ENCODE measurements at regions not wholly inside any gene's neighbourhood (a gene's known extent, or its start where the extent isn't known, plus 50 kb on each side); places are given as distances from the start of the nearest gene placed in this dataset.

DNA sequence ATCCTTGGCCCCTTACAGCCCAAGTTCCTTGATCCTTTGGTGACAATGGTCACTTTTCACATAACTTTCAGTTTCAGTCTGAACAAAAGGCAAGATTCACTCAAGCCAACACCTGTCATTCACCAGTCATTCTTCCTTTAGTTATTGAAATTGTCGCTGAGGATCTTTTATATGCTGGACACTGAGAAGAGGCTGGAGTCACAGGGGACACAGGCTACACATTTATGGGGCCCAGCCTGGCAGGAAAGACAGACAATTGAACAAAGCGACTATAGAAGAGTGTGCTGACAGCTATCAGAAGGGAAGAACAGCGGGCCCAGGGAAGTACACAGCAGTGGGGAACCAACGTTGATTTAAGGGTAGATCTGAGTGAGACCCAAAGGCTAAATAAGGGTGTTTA, 69.8 kb upstream of the PROK2 start:
- no peaks in the 10 kb centered on the region for H3K9me3 ChIP-seq (ENCODE audit: control insufficient read depth, low read depth, low read length)
- no peaks in the 10 kb centered on the region for H3K4me1 ChIP-seq (ENCODE audit: control insufficient read depth, insufficient read depth, low read length)
- no peaks in the 10 kb centered on the region for H3K36me3 ChIP-seq (ENCODE audit: control insufficient read depth, insufficient read depth, low read length)
- H3K27me3 ChIP-seq (ENCODE audit: control insufficient read depth, insufficient read depth, low read length) = peaks cover 11% of the 10 kb centered on the region
- no peak overlapping the region for H3K27ac ChIP-seq (ENCODE audit: low read length)
- DNase-seq = no peak
- no peak overlapping the region for H3K4me3 ChIP-seq (ENCODE audit: low read length)
- WGBS (ENCODE audit: insufficient coverage, low lambda C conversion rate) = no CpG with 5 or more reads among the region's 4 CpGs

DNA sequence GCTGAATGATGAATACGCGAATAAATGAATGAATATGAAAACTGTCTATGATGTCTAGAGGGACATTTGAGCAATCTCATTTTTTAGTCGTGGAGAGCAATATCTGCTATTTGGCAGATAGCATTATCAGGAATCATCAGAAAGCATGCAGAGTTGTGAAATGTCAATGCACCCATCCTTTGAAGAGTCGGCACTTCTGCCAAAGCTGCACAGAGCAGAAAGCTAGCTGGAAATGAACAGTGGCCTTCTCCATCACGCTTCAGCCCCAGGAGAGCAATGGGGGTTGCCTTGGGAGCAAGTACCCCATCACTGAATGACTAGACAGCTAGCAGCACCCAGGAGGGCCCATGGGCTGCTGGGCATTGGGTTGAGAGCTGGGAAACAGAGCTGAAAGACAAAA, 69.1 kb upstream of the PROK2 start:
- Histone ChIP-seq H3K9me3 (ENCODE audit: control insufficient read depth, low read depth, low read length) (no peaks in the 10 kb centered on the region), H3K36me3 (ENCODE audit: control insufficient read depth, insufficient read depth, low read length) (no peaks in the 10 kb centered on the region), H3K27ac (ENCODE audit: low read length) (no peak overlapping the region), H3K4me1 (ENCODE audit: control insufficient read depth, insufficient read depth, low read length) (no peaks in the 10 kb centered on the region), H3K27me3 (ENCODE audit: control insufficient read depth, insufficient read depth, low read length) (peaks cover 11% of the 10 kb centered on the region), H3K4me3 (ENCODE audit: low read length) (no peak overlapping the region)
- no peak for DNase-seq
- WGBS (ENCODE audit: insufficient coverage, low lambda C conversion rate) = no CpG with 5 or more reads among the region's 5 CpGs

DNA sequence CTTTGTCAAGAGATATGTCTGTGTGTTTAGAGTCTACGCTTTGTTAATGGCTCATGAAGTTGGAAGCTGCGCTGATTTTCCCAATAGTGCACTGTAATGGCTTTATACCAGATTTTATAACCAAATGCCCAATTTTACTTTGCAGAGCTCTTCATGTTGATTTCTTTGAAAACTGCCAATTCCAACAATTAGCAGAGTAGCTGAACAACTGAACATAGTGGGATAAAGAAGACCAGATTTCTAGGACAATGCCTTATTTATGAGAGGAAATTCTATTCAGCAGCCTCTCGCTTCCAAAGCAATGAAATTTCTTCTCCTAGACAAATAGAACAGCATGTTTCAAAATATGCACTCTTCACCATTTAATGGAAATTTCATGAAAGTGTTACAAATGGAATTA, 66.9 kb upstream of the PROK2 start:
- WGBS (ENCODE audit: insufficient coverage, low lambda C conversion rate) = 80% methylated on average over 2 of the region's 3 CpGs
- DNase-seq = no peak
- Histone ChIP-seq H3K27me3 (ENCODE audit: control insufficient read depth, insufficient read depth, low read length) (peaks cover 11% of the 10 kb centered on the region), H3K27ac (ENCODE audit: low read length) (no peak overlapping the region), H3K4me3 (ENCODE audit: low read length) (no peak overlapping the region), H3K36me3 (ENCODE audit: control insufficient read depth, insufficient read depth, low read length) (no peaks in the 10 kb centered on the region), H3K9me3 (ENCODE audit: control insufficient read depth, low read depth, low read length) (no peaks in the 10 kb centered on the region), H3K4me1 (ENCODE audit: control insufficient read depth, insufficient read depth, low read length) (no peaks in the 10 kb centered on the region)

DNA sequence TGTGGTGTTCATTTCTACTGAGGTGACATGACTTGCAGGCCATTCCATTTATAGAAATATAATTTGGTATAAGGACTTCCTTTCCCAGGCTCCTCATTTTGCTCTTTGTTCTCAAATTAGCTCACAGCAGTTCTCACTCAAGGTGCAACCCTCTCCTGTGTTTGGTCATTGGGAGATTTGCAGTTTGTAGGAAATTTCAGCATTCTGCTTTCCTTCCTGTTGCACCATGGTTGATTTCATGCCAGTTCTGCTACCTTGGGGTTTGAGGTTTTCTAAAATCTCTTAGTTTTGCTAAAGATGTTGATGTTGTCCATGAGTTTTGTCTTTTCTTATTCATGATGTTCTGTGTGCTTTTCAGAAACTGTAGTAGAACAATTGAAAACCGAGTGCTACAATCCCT, 65.7 kb upstream of the PROK2 start:
- 60% methylated on average over 1 of the region's 1 CpG for WGBS (ENCODE audit: insufficient coverage, low lambda C conversion rate)
- no peak for DNase-seq
- Histone ChIP-seq H3K27ac (ENCODE audit: low read length) (no peak overlapping the region), H3K4me3 (ENCODE audit: low read length) (no peak overlapping the region), H3K9me3 (ENCODE audit: control insufficient read depth, low read depth, low read length) (no peaks in the 10 kb centered on the region), H3K36me3 (ENCODE audit: control insufficient read depth, insufficient read depth, low read length) (no peaks in the 10 kb centered on the region), H3K27me3 (ENCODE audit: control insufficient read depth, insufficient read depth, low read length) (peaks cover 13% of the 10 kb centered on the region), H3K4me1 (ENCODE audit: control insufficient read depth, insufficient read depth, low read length) (no peaks in the 10 kb centered on the region)

DNA sequence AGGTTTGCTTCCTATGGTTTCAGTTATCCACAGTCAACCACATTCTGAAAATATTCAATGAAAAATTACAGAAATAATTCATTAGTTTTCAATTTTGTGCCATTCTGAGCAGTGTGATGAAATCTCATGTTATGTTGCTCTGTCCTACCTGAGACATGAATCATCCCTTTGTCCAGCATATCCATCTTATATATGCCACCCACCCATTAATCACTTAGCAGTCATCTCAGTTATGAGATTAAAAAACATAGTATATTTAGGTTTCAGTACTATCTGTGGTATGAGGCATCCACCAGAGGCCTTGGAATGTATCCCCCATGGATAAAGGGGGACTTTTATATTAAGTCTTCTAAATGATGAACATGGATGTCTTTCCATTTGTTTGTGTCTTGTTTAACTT, 64.7 kb upstream of the PROK2 start:
- Histone ChIP-seq H3K9me3 (ENCODE audit: control insufficient read depth, low read depth, low read length) (no peaks in the 10 kb centered on the region), H3K4me3 (ENCODE audit: low read length) (no peak overlapping the region), H3K27ac (ENCODE audit: low read length) (no peak overlapping the region), H3K36me3 (ENCODE audit: control insufficient read depth, insufficient read depth, low read length) (no peaks in the 10 kb centered on the region), H3K4me1 (ENCODE audit: control insufficient read depth, insufficient read depth, low read length) (no peaks in the 10 kb centered on the region), H3K27me3 (ENCODE audit: control insufficient read depth, insufficient read depth, low read length) (peaks cover 10% of the 10 kb centered on the region)
- no peak for DNase-seq

DNA sequence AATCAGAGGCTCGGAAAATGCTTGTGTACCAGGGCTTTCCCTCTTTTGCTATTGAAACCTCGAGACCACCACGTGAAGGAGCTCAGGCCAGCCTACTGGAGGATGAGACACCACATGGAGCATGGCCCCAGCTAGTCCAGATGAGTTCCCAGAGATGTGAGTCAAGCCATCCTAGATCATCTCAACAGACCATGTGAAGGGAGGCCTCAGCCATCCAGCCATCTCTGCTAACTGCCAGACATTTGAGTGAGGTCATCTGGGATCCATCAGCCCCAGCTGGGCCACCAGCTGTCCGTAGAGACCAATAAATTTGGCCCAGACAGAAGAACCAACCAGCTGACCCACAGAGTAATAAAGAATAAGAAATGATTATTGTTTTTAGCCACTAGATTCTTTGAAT, 62.8 kb upstream of the PROK2 start:
- Histone ChIP-seq H3K36me3 (ENCODE audit: control insufficient read depth, insufficient read depth, low read length) (no peaks in the 10 kb centered on the region), H3K27me3 (ENCODE audit: control insufficient read depth, insufficient read depth, low read length) (peaks cover 8% of the 10 kb centered on the region), H3K4me1 (ENCODE audit: control insufficient read depth, insufficient read depth, low read length) (no peaks in the 10 kb centered on the region), H3K9me3 (ENCODE audit: control insufficient read depth, low read depth, low read length) (no peaks in the 10 kb centered on the region), H3K27ac (ENCODE audit: low read length) (no peak overlapping the region), H3K4me3 (ENCODE audit: low read length) (no peak overlapping the region)
- no peak for DNase-seq
- no CpG with 5 or more reads among the region's 4 CpGs for WGBS (ENCODE audit: insufficient coverage, low lambda C conversion rate)

DNA sequence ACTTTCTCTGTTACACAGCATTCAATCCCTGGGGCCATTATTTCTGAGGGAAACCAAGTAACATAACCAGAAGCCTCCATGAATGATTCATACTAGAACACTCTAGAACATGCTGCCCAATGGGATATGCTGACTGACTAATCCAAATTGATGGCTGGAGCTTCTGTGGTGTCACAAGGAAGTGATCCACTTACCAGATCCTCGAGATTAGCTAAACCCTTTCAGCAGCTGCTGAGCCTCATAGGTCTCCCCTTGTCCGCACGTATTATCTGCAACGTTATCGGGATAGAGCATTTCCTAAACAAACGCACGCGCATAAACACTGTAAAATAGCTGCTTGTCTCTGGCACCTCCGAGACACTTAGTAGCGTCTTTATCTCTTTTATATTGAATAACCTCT, 61.2 kb upstream of the PROK2 start:
- no peak overlapping the region for H3K27ac ChIP-seq (ENCODE audit: low read length)

DNA sequence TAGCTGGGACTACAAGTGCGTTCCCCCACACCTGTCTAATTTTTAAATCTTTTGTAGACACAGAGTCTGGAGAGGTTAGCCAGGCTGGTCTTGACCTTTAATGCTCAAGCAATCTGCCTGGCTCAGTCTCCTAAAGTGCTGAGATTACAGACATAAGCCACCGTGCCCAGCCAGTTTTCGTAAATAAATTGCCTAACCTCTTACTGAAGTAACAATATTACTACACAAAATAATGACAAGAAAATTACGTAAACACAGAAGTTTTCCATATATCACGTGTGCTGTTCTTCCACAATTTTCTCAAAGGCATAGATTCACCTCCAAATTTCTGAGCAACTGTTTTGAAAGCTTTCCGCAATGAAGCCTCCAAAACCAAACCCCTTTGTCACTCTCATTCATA, 58.1 kb upstream of the PROK2 start:
- Histone ChIP-seq H3K4me1 (ENCODE audit: control insufficient read depth, insufficient read depth, low read length) (no peaks in the 10 kb centered on the region), H3K27me3 (ENCODE audit: control insufficient read depth, insufficient read depth, low read length) (peaks cover 10% of the 10 kb centered on the region), H3K4me3 (ENCODE audit: low read length) (no peak overlapping the region), H3K9me3 (ENCODE audit: control insufficient read depth, low read depth, low read length) (no peaks in the 10 kb centered on the region), H3K27ac (ENCODE audit: low read length) (no peak overlapping the region), H3K36me3 (ENCODE audit: control insufficient read depth, insufficient read depth, low read length) (no peaks in the 10 kb centered on the region)
- WGBS (ENCODE audit: insufficient coverage, low lambda C conversion rate) = 83% methylated on average over 2 of the region's 6 CpGs
- no peak for DNase-seq

More for the DNA sequence above, 61.2 kb upstream of the PROK2 start:
- H3K36me3 ChIP-seq (ENCODE audit: control insufficient read depth, insufficient read depth, low read length) = no peaks in the 10 kb centered on the region
- no peak overlapping the region for H3K4me3 ChIP-seq (ENCODE audit: low read length)
- DNase-seq = no peak
- H3K27me3 ChIP-seq (ENCODE audit: control insufficient read depth, insufficient read depth, low read length) = peaks cover 10% of the 10 kb centered on the region
- H3K4me1 ChIP-seq (ENCODE audit: control insufficient read depth, insufficient read depth, low read length) = no peaks in the 10 kb centered on the region
- 72% methylated on average over 2 of the region's 10 CpGs for WGBS (ENCODE audit: insufficient coverage, low lambda C conversion rate)
- H3K9me3 ChIP-seq (ENCODE audit: control insufficient read depth, low read depth, low read length) = no peaks in the 10 kb centered on the region

DNA sequence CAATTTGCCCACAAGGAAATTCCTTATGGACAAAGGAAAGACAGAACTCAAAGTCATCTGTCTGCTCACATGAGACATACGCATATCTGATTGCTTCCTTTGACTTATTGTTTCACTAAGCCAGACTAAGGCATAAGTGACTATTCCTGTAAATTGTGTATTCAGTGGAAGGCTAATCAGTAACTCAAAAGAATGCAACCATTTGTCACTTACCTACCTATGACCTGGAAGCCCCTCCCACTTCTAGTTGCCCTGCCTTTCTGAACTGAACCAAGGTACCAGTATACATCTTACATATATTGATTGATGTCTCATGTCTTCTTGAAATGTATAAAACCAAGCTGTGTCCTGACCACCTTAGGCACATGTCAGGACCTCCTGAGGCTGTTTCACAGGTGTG, 53.5 kb upstream of the PROK2 start:
- WGBS (ENCODE audit: insufficient coverage, low lambda C conversion rate) = no CpG with 5 or more reads among the region's 1 CpG
- peaks cover 6% of the 10 kb centered on the region for H3K27me3 ChIP-seq (ENCODE audit: control insufficient read depth, insufficient read depth, low read length)
- no peaks in the 10 kb centered on the region for H3K4me1 ChIP-seq (ENCODE audit: control insufficient read depth, insufficient read depth, low read length)
- H3K4me3 ChIP-seq (ENCODE audit: low read length) = no peak overlapping the region
- H3K36me3 ChIP-seq (ENCODE audit: control insufficient read depth, insufficient read depth, low read length) = no peaks in the 10 kb centered on the region
- H3K27ac ChIP-seq (ENCODE audit: low read length) = no peak overlapping the region
- no peak for DNase-seq
- H3K9me3 ChIP-seq (ENCODE audit: control insufficient read depth, low read depth, low read length) = no peaks in the 10 kb centered on the region
